Liver (tissue), 8 donors: ENCODE measurements at regions not wholly inside any gene's neighbourhood (a gene's known extent, or its start where the extent isn't known, plus 50 kb on each side); places are given as distances from the start of the nearest gene placed in this dataset.

Source experiments
- DNase-seq: peaks from one replicate; pipeline ENCODE4 v3.0.0-alpha.2; 2017; ENCODE audit warnings: low spot score
- H3K27ac ChIP-seq, 2 donors: one replicate each; pipeline ENCODE4 v1.7.0; 2013; ENCODE audit warnings: inconsistent platforms in 2 of 2, low read length in 2 of 2, control low read depth in 1 of 2, low read depth in 1 of 2, mild to moderate bottlenecking in 1 of 2
- H3K27me3 ChIP-seq, 4 donors: one replicate each; pipeline versions ENCODE4 v1.6.1 to v1.7.0; 2013; ENCODE audit warnings: low read length in 3 of 4, inconsistent platforms in 1 of 4, mild to moderate bottlenecking in 1 of 4, moderate library complexity in 1 of 4; ENCODE audit not compliant: control insufficient read depth in 4 of 4, insufficient read depth in 4 of 4
- H3K36me3 ChIP-seq, 4 donors: one replicate each; pipeline versions ENCODE4 v1.6.1 to v1.7.0; 2013; ENCODE audit warnings: low read length in 3 of 4, mild to moderate bottlenecking in 3 of 4, low read depth in 1 of 4, moderate library complexity in 1 of 4; ENCODE audit not compliant: control insufficient read depth in 4 of 4, insufficient read depth in 3 of 4
- H3K4me1 ChIP-seq, 4 donors: one replicate each; pipeline versions ENCODE4 v1.6.1 to v1.7.0; 2013; ENCODE audit warnings: low read length in 3 of 4, mild to moderate bottlenecking in 3 of 4, moderate library complexity in 1 of 4; ENCODE audit not compliant: control insufficient read depth in 4 of 4, insufficient read depth in 4 of 4
- H3K4me3 ChIP-seq, 3 donors: one replicate each; pipeline versions ENCODE4 v1.6.1 to v1.7.0; 2013; ENCODE audit warnings: low read length in 3 of 3, control low read depth in 1 of 3, low read depth in 1 of 3, mild to moderate bottlenecking in 1 of 3
- H3K9ac ChIP-seq, 2 donors: one replicate each; pipeline ENCODE4 v1.7.0; 2013; ENCODE audit warnings: low read length in 2 of 2, mild to moderate bottlenecking in 2 of 2, moderate library complexity in 2 of 2, control low read depth in 1 of 2, low read depth in 1 of 2
- H3K9me3 ChIP-seq, 4 donors: one replicate each; pipeline versions ENCODE4 v1.6.1 to v1.7.0; 2013; ENCODE audit warnings: low read length in 3 of 4; ENCODE audit not compliant: control insufficient read depth in 4 of 4
- FOXA1 ChIP-seq: IDR thresholded peaks from 2 replicates; pipeline ENCODE4 v1.6.1; 2016; ENCODE audit warnings: antibody characterized with exemption
- FOXA2 ChIP-seq: IDR thresholded peaks from 2 replicates; pipeline ENCODE4 v1.6.1; 2016; ENCODE audit warnings: antibody characterized with exemption
- GABPA ChIP-seq, 2 donors: IDR thresholded peaks in 1 of 2; conservative IDR thresholded peaks in 1 of 2; 2 replicates each; pipeline ENCODE4 v1.6.1; 2016; ENCODE audit warnings: antibody characterized with exemption in 2 of 2, mild to moderate bottlenecking in 1 of 2, moderate library complexity in 1 of 2
- HNF4A ChIP-seq, 2 donors: conservative IDR thresholded peaks; 2 replicates each; pipeline ENCODE4 v1.6.1; 2016; ENCODE audit warnings: antibody characterized with exemption in 2 of 2, mild to moderate bottlenecking in 2 of 2
- HNF4G ChIP-seq: IDR thresholded peaks from 2 replicates; pipeline ENCODE4 v1.6.1; 2016; ENCODE audit warnings: antibody characterized with exemption
- JUND ChIP-seq, 2 donors: IDR thresholded peaks; 2 replicates each; pipeline ENCODE4 v1.6.1; 2016; ENCODE audit warnings: antibody characterized with exemption in 2 of 2
- NR2F2 ChIP-seq: IDR thresholded peaks from 2 replicates; pipeline ENCODE4 v1.6.1; 2016; ENCODE audit warnings: antibody characterized with exemption
- RAD21 ChIP-seq, 2 donors: IDR thresholded peaks; 2 replicates each; pipeline ENCODE4 v1.6.1; 2016; ENCODE audit warnings: antibody characterized with exemption in 2 of 2, mild to moderate bottlenecking in 2 of 2
- RXRA ChIP-seq, 2 donors: IDR thresholded peaks; 2 replicates each; pipeline ENCODE4 v1.6.1; 2017 to 2018; ENCODE audit warnings: antibody characterized with exemption in 2 of 2, mild to moderate bottlenecking in 1 of 2
- SP1 ChIP-seq: IDR thresholded peaks from 2 replicates; pipeline ENCODE4 v1.6.1; 2018; ENCODE audit warnings: antibody characterized with exemption, mild to moderate bottlenecking
- TAF1 ChIP-seq: conservative IDR thresholded peaks from 2 replicates; pipeline ENCODE4 v1.6.1; 2016; ENCODE audit warnings: antibody characterized with exemption, mild to moderate bottlenecking
- YY1 ChIP-seq: IDR thresholded peaks from 2 replicates; pipeline ENCODE4 v1.6.1; 2016; ENCODE audit warnings: antibody characterized with exemption, mild to moderate bottlenecking
- WGBS: extraction: QIAGEN DNeasy Blood & Tissue Kit; methylation state at CpG from one replicate; pipeline ENCODE4 v1.1.7; 2013; 5-methylcytosine and 5-hydroxymethylcytosine counted together
- TF ChIP-seq, protein P1 (sequence below): IDR thresholded peaks from 2 replicates; pipeline ENCODE4 v1.6.1; 2016; ENCODE audit warnings: antibody characterized with exemption
- TF ChIP-seq, protein P2 (sequence below): fragments of 150-350 bp; IDR thresholded peaks from 2 replicates; pipeline ENCODE4 v1.5.1; 2017; ENCODE audit warnings: improper control_type of control experiment, low read depth, low read length; ENCODE audit not compliant: missing input control
- TF ChIP-seq, protein P3 (sequence below): IDR thresholded peaks from 2 replicates; pipeline ENCODE4 v1.6.1; 2016; ENCODE audit warnings: antibody characterized with exemption
- TF ChIP-seq, protein P4 (sequence below): IDR thresholded peaks from 2 replicates; pipeline ENCODE4 v1.6.1; 2016; ENCODE audit warnings: antibody characterized with exemption, mild to moderate bottlenecking
- donor health status: healthy.
- donor health status: healthy.
- donor health status: healthy.
- donor health status: healthy.
- donor health status: healthy.

DNA sequence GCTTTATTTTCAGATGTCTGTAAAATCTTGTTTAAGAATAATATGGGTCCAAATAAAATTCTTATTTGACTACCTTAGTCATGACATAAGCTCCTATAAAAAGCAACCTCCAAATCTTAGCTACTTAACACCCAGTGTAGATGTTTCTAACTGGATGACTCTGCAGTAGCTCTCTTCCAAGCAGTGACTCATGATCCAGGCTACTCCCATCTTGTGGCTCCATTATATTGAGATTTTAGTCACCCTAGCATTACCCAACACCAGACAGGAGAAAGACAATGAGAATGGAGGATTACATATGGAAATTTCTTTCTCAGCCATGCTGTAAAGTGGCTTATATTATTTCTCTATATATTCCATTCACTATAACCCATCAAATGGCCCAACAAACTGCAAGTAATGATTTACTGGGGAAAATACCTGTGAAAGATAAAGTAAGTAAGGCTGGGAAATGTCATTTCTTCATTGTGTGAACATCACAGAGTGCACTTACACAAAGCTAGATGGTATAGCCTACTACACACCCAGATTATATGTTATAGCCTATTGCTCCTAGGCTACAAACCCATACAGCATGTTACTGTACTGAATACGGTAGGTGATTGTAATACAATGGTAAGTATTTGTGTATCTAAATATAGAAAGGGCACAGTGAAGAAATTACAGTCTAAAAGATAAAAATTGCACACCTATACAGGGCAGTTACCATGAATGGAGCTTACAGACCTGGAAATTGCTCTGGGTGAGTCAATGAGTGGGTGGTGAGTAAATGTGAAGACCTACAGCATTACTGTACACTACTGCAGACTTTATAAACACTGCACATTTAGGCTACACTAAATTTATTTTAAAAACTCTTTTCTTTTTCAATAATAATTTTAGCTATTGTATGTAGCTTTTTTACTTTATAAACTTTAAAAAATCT lies 163.2 kb downstream of the DYRK2 start:
- Histone ChIP-seq H3K27ac (no peak overlapping the region), H3K9ac (no peak overlapping the region), H3K27me3 (no peaks in the 10 kb centered on the region), H3K9me3 (peaks cover 0 to 13% (median 2%) of the 10 kb centered on the region in 4 donors), H3K4me1 (no peaks in the 10 kb centered on the region), H3K36me3 (no peaks in the 10 kb centered on the region), H3K4me3 (no peak overlapping the region)
- WGBS = 80% methylated on average over 1 of the region's 1 CpG
- DNase-seq = no peak
- TF ChIP-seq HNF4G = no peak
- no peak for TF ChIP-seq YY1
- no peak for TF ChIP-seq HNF4A (conservative IDR thresholded peaks at IDR 0.05)
- no peak for TF ChIP-seq NR2F2
- TF ChIP-seq, protein P1, sequence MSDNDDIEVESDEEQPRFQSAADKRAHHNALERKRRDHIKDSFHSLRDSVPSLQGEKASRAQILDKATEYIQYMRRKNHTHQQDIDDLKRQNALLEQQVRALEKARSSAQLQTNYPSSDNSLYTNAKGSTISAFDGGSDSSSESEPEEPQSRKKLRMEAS = no peak
- TF ChIP-seq JUND (IDR thresholded peaks at IDR 0.05) = no peak
- TF ChIP-seq RXRA (IDR thresholded peaks at IDR 0.05) = no peak

DNA sequence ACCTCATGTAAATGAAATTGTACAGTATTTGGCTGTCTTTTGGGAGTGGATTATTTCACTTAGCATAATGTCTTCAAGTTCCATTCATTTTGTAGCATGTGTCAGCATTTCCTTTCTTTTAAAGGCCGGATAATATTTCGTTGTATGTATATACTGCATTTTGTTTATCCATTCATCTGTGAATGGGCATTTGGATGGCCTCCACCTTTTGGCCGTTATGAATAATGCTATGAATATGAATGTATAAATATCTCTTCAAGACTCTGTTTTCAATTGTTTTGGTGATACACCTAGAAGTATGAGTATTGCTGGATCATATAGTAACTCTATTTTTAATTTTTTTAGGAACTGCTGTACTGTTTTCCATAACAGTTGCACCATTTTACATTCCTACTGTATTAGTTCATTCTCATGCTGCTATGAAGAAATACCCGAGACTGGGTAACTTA lies 164.9 kb downstream of the DYRK2 start:
- TF ChIP-seq RAD21 (IDR thresholded peaks at IDR 0.05) = no peak
- TF ChIP-seq FOXA2 = no peak
- no peak for TF ChIP-seq FOXA1
- TF ChIP-seq GABPA (IDR thresholded peaks at IDR 0.05 in 1 of 2, conservative IDR thresholded peaks at IDR 0.05 in 1 of 2) = no peak
- no peak for TF ChIP-seq JUND (IDR thresholded peaks at IDR 0.05)
- TF ChIP-seq, protein P2, sequence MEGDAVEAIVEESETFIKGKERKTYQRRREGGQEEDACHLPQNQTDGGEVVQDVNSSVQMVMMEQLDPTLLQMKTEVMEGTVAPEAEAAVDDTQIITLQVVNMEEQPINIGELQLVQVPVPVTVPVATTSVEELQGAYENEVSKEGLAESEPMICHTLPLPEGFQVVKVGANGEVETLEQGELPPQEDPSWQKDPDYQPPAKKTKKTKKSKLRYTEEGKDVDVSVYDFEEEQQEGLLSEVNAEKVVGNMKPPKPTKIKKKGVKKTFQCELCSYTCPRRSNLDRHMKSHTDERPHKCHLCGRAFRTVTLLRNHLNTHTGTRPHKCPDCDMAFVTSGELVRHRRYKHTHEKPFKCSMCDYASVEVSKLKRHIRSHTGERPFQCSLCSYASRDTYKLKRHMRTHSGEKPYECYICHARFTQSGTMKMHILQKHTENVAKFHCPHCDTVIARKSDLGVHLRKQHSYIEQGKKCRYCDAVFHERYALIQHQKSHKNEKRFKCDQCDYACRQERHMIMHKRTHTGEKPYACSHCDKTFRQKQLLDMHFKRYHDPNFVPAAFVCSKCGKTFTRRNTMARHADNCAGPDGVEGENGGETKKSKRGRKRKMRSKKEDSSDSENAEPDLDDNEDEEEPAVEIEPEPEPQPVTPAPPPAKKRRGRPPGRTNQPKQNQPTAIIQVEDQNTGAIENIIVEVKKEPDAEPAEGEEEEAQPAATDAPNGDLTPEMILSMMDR = no peak
- no peak for TF ChIP-seq YY1
- TF ChIP-seq, protein P3, sequence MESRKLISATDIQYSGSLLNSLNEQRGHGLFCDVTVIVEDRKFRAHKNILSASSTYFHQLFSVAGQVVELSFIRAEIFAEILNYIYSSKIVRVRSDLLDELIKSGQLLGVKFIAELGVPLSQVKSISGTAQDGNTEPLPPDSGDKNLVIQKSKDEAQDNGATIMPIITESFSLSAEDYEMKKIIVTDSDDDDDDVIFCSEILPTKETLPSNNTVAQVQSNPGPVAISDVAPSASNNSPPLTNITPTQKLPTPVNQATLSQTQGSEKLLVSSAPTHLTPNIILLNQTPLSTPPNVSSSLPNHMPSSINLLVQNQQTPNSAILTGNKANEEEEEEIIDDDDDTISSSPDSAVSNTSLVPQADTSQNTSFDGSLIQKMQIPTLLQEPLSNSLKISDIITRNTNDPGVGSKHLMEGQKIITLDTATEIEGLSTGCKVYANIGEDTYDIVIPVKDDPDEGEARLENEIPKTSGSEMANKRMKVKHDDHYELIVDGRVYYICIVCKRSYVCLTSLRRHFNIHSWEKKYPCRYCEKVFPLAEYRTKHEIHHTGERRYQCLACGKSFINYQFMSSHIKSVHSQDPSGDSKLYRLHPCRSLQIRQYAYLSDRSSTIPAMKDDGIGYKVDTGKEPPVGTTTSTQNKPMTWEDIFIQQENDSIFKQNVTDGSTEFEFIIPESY = no peak
- no peak for TF ChIP-seq SP1
- no peak for TF ChIP-seq RXRA (IDR thresholded peaks at IDR 0.05)
- no peak for TF ChIP-seq HNF4A (conservative IDR thresholded peaks at IDR 0.05)
- TF ChIP-seq NR2F2 = no peak
- TF ChIP-seq, protein P1 = no peak
- no peak for TF ChIP-seq TAF1
- TF ChIP-seq, protein P4, sequence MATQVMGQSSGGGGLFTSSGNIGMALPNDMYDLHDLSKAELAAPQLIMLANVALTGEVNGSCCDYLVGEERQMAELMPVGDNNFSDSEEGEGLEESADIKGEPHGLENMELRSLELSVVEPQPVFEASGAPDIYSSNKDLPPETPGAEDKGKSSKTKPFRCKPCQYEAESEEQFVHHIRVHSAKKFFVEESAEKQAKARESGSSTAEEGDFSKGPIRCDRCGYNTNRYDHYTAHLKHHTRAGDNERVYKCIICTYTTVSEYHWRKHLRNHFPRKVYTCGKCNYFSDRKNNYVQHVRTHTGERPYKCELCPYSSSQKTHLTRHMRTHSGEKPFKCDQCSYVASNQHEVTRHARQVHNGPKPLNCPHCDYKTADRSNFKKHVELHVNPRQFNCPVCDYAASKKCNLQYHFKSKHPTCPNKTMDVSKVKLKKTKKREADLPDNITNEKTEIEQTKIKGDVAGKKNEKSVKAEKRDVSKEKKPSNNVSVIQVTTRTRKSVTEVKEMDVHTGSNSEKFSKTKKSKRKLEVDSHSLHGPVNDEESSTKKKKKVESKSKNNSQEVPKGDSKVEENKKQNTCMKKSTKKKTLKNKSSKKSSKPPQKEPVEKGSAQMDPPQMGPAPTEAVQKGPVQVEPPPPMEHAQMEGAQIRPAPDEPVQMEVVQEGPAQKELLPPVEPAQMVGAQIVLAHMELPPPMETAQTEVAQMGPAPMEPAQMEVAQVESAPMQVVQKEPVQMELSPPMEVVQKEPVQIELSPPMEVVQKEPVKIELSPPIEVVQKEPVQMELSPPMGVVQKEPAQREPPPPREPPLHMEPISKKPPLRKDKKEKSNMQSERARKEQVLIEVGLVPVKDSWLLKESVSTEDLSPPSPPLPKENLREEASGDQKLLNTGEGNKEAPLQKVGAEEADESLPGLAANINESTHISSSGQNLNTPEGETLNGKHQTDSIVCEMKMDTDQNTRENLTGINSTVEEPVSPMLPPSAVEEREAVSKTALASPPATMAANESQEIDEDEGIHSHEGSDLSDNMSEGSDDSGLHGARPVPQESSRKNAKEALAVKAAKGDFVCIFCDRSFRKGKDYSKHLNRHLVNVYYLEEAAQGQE = no peak
- 73% methylated on average over 4 of the region's 4 CpGs for WGBS
- Histone ChIP-seq H3K4me3 (no peak overlapping the region), H3K4me1 (no peaks in the 10 kb centered on the region), H3K9me3 (peaks cover 0 to 16% (median 2%) of the 10 kb centered on the region in 4 donors), H3K9ac (no peak overlapping the region), H3K27ac (no peak overlapping the region), H3K27me3 (no peaks in the 10 kb centered on the region), H3K36me3 (no peaks in the 10 kb centered on the region)
- no peak for DNase-seq
